Type B pancreatic cell (in vitro differentiated cells): ENCODE measurements at regions not wholly inside any gene's neighbourhood (a gene's known extent, or its start where the extent isn't known, plus 50 kb on each side); places are given as distances from the start of the nearest gene placed in this dataset.
"Not testable (repeated sequence)": the region's sequence is repeated elsewhere in the genome, so short reads cannot be mapped to it uniquely, and the experiment has no call there.

Experiments used
- DNase-seq: peaks from one replicate; pipeline ENCODE4 v3.0.0; 2021; ENCODE audit warnings: mixed read lengths; ENCODE audit not compliant: unreplicated experiment; ENCODE audit errors: extremely low spot score
- H3K27ac Mint-ChIP-seq: 2 replicates; pipeline ENCODE4 v1.8.0; 2021; ENCODE audit warnings: mild to moderate bottlenecking, mixed read lengths
- H3K27me3 Mint-ChIP-seq: 2 replicates; pipeline ENCODE4 v1.8.0; 2021; ENCODE audit warnings: mixed read lengths
- H3K36me3 Mint-ChIP-seq: 2 replicates; pipeline ENCODE4 v1.8.0; 2021; ENCODE audit warnings: mixed read lengths
- H3K4me1 Mint-ChIP-seq: one replicate; pipeline ENCODE4 v1.8.0; 2021; ENCODE audit warnings: mixed read lengths; ENCODE audit not compliant: unreplicated experiment
- H3K4me3 Mint-ChIP-seq: 2 replicates; pipeline ENCODE4 v1.8.0; 2021; ENCODE audit warnings: mild to moderate bottlenecking, mixed read lengths
- H3K9me3 Mint-ChIP-seq: 2 replicates; pipeline ENCODE4 v1.8.0; 2021; ENCODE audit warnings: mixed read lengths
- CTCF ChIP-seq: fragments of 200-600 bp; sonication (generic); conservative IDR thresholded peaks from 2 replicates; pipeline ENCODE4 v1.5.0; 2021; ENCODE audit warnings: antibody characterized with exemption, mild to moderate bottlenecking

- no peak for DNase-seq
- TF ChIP-seq CTCF, result no peak
- Mint-ChIP-seq H3K27ac (no peak overlapping the region), H3K4me1 (no peaks in the 10 kb centered on the region), H3K36me3 (no peaks in the 10 kb centered on the region), H3K27me3 (no peaks in the 10 kb centered on the region), H3K9me3 (no peaks in the 10 kb centered on the region), H3K4me3 (no peak overlapping the region)
Observed at GRCh38 chr9:64015136-64015535, 1269.9 kb downstream of the FOXD4L5 start.

GRCh38 chr9:64014386-64015091 is 1270.5 kb downstream of the FOXD4L5 start:
- not testable (repeated sequence) for H3K27ac Mint-ChIP-seq, H3K4me1 Mint-ChIP-seq, DNase-seq, H3K36me3 Mint-ChIP-seq, H3K4me3 Mint-ChIP-seq, H3K9me3 Mint-ChIP-seq, H3K27me3 Mint-ChIP-seq

- not testable (repeated sequence) for H3K9me3 Mint-ChIP-seq, DNase-seq, H3K27me3 Mint-ChIP-seq, H3K27ac Mint-ChIP-seq, H3K4me3 Mint-ChIP-seq, H3K36me3 Mint-ChIP-seq, H3K4me1 Mint-ChIP-seq
Observed at GRCh38 chr9:64013122-64013521, 1271.9 kb downstream of the FOXD4L5 start.

- not testable (repeated sequence) for H3K4me3 Mint-ChIP-seq, H3K9me3 Mint-ChIP-seq, H3K27me3 Mint-ChIP-seq, H3K4me1 Mint-ChIP-seq, H3K27ac Mint-ChIP-seq, DNase-seq, H3K36me3 Mint-ChIP-seq
Observed at GRCh38 chr9:64012014-64012413, 1273.0 kb downstream of the FOXD4L5 start.

GRCh38 chr9:63979741-63980140 is 1305.3 kb downstream of the FOXD4L5 start:
- not testable (repeated sequence) for H3K27me3 Mint-ChIP-seq, DNase-seq, H3K4me3 Mint-ChIP-seq, H3K27ac Mint-ChIP-seq, H3K9me3 Mint-ChIP-seq, H3K36me3 Mint-ChIP-seq, H3K4me1 Mint-ChIP-seq
